ENCODE measurements at regions not wholly inside any gene's neighbourhood (a gene's known extent, or its start where the extent isn't known, plus 50 kb on each side); places are given as distances from the start of the nearest gene placed in this dataset.
"Not testable (repeated sequence)": the region's sequence is repeated elsewhere in the genome, so short reads cannot be mapped to it uniquely, and the experiment has no call there.

DNA sequence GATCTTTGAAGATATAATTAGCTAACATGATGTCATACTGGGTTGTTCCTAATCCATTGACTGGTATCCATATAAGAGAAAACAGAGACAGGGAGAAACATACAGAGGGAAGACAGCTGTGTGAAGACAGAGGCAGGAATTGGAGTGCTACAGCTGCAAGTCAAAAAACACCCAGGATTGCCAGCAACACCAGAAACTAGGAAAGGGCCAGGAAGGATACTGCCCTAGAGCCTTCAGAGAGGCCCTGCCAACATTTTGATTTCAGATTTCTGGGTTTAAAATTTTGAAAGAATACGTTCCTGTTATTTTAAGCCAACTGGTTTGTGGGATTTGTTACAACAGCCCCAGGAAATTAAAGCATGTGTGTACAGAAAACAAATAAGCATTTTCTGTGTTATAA is 473.7 kb upstream of the FLRT2 start:
- DNase-seq (ENCODE audit: low read depth in 2 of 2) = no peak

GRCh38 chr14:85057221-85057620 is 472.7 kb upstream of the FLRT2 start:
- DNase-seq (ENCODE audit: low read depth in 2 of 2) = no peak

- DNase-seq (ENCODE audit: low read depth in 2 of 2) = no peak
These were observed 471.8 kb upstream of the FLRT2 start for GRCh38 chr14:85058150-85058549.

- DNase-seq (ENCODE audit: low read depth in 2 of 2) = no peak
These were observed 469.8 kb upstream of the FLRT2 start for GRCh38 chr14:85060121-85060520.

- no peak for DNase-seq (ENCODE audit: low read depth in 2 of 2)
These were observed 468.7 kb upstream of the FLRT2 start for GRCh38 chr14:85061256-85061655.

DNA sequence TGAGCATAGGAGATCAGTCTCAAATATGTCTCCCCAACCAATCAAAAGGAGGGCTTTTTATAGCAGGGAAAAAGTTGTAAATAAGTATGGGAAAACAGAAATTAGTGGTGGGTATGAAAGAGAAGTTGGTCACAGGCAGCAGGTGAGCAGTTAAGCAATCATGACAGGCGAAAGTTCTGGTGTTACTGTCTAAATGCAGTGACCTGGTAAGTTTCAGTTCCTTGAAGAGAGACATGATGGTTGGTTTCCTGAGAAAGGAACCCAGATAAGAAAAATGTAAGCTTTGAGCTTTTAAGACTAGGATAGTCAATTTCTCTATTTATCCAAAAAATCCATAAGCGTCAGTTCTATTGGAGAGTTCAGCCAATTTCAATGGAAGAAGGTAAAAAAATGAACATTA is 466.2 kb upstream of the FLRT2 start:
- no peak for DNase-seq (ENCODE audit: low read depth in 2 of 2)

DNA sequence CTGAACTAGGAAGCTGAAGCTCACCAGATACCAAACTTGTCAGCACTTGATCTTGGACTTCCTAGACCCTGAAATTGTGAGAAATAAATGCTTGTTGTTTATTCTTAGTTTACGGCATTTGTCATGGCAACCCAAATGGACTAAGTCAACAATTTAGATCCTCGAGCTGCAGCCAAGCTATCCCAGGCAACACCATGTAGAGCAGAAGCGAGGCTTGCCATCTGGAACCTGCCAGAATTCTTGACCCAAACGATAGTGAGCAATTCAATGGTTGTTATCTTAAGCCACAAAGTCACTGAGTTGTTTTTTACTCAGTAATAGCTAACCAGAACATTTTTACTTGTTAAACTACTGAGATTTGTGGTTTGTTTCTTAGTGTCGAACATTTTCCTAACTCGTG is 458.5 kb upstream of the FLRT2 start:
- no peak for DNase-seq (ENCODE audit: low read depth in 2 of 2)

DNA sequence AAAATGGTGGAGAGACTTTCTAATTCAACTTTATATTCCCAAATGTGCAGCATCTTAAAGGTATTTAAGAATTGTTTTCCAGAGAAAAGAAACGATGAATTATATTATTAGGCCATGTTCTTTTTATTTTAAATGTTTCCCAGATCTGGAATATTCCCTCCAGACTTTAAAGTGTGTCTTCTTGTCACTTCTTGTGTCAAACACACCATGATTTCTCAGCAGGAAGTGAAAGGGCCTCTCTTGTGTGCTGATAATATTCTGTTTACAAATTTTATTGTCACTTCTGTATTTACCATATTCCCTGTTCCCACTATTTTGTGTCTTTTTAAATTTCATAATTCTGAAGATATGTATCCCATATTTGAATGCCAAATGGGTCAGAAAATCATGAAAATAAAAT is 455.0 kb upstream of the FLRT2 start:
- no peak for DNase-seq (ENCODE audit: low read depth in 2 of 2)

DNA sequence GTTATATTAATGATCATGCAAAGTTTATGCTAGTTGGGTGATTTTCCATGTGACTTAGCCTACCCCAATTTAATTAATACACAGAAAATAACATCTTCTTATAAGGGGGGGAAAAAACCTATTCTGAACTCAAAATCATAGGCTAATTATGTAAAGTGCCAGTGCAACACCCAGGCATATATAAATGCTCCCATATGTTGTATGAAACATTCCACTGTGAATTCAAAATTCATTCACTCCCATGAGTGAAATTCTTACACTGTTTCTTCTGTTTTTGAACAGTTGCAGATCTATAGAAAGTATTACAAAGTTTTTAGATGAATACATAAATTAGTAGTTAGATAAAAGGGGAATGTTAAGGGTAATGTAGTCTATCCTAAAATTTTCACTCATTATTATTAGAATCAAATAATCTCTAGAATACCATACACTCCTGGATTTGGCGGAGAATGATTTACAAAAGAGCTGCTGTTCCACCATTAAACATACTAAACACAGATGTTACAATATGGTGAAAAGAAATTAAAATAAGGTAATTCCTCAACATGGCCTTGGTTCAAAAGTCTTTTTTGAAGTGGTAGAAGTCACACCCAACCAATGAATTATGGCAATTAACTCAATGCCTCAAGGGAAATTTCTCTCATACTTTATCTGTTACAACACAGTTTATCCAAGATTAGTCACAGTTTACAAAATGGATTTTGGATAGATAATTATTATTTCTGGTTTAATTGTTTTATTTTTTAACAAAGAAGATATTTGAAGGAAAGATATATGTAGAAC is 454.1 kb upstream of the FLRT2 start:
- DNase-seq (ENCODE audit: low read depth in 2 of 2) = no peak

DNA sequence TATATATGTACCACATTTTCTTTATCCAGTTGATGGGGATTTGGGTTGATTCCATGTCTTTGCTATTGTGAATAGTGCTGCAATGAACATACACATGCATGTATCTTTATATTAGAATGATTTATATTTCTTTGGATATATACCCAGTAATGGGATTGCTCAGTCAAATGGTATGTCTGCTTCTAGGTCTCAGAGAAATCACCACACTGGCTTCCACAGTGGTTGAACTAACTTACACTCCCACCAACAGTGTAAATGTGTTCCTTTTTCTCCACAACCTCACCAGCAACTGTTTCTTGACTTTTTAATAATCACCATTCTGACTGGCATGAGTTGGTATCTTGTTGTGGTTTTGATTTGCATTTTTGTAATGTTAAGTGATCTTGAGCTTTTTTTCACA is 452.2 kb upstream of the FLRT2 start:
- not testable (repeated sequence) for DNase-seq (ENCODE audit: low read depth in 2 of 2)

DNA sequence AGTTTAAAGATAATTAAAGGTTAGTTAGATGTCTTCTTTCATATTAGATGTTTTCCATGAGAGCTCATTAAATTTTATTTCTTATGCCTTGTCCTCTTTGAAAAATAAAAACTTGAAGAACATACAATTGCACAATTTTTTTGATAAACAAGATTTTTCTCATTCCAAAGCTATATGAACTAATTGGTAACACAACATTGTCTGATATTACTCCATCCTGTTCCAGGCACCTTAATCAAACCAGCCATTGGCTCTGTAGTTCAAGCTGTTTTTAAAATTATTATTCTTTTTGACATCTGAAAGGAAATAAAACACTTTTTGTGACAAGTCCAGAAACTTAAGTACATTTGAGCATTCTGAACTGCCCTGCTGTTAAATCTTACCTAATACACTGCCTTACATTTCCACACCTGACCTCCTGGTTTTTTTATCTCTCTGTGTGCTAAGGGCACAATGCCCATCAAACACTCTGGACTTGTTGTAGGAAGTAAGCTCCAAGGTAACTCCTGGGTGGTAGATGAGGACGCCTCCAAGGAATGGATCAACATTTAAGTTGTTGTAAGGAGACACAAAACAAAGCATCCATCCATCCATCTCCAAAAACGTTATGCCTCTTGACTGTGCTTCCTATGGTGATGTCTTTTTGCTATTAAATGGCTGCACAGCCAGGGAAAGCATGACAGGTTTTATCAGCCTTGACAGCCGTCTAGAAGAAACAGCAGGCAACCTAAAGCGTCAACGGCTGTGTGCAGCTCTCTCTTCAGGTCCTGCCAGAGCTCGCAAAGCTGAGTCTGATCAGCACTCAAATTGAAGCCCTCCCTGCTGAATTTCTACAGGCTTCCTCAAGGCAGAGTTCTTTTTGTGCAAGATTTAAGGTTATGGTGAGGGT is 449.9 kb upstream of the FLRT2 start:
- no peak for DNase-seq (ENCODE audit: low read depth in 2 of 2)

DNA sequence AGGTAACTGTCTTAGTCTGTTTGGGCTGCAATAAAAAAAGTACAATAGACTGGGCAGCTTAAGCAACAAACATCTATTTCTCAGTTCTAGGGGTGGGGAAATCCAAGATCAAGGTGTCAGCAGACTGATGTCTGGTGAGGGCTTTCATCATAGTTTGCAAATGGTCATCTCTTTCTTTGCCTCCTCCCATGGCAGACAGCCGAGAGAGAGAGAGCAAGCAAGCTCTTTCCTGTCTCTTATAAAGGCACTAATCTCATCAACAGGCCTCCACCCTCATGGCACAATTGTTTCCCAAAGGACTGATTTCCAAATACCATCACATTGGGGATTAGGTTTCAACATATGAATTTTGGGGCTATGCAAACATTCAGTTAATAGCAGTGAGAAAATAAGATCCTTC is 445.6 kb upstream of the FLRT2 start:
- no peak for DNase-seq (ENCODE audit: low read depth in 2 of 2)

DNA sequence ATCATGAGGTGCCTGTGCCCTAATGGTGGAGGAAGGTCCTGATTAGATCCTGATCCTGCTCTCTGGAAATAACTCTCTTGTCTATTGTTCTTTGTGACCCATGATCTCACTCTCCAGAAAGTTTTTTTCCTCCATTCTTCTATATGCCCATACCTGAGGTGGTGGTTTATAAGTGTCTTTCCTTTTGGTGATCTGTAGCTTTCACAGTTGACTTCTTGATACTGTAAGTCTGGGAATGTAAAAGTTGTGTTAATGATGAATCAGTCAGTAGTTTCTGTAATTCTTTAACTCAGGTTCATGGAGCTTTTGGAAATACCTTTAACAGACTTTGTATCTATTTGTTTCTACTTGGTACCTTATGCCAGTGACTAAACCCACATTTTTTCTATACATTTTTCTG is 444.0 kb upstream of the FLRT2 start:
- DNase-seq (ENCODE audit: low read depth in 2 of 2) = no peak

GRCh38 chr14:85087201-85087600 is 442.7 kb upstream of the FLRT2 start:
- no peak for DNase-seq (ENCODE audit: low read depth in 2 of 2)

- no peak for DNase-seq (ENCODE audit: low read depth in 2 of 2)
These were observed 441.8 kb upstream of the FLRT2 start for GRCh38 chr14:85088192-85088591.

DNA sequence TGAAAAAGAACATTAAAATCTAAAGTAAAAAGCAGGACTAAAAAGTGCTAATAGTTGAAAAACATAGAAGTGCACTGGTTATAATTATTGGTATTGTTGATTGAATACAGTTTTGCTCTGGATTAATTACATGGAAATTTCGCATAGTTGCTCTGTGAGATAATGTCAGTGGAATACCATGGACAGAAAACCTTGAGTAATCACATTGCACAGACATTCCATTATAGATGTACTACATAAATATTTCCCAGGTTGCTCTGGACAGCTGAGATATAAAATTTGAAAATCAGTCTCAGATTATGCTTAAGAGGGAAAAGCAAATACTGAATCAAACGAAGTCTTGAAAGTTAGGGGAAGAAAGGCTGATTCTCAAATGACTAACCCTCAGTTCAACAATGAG is 439.3 kb upstream of the FLRT2 start:
- DNase-seq (ENCODE audit: low read depth in 2 of 2) = no peak

DNA sequence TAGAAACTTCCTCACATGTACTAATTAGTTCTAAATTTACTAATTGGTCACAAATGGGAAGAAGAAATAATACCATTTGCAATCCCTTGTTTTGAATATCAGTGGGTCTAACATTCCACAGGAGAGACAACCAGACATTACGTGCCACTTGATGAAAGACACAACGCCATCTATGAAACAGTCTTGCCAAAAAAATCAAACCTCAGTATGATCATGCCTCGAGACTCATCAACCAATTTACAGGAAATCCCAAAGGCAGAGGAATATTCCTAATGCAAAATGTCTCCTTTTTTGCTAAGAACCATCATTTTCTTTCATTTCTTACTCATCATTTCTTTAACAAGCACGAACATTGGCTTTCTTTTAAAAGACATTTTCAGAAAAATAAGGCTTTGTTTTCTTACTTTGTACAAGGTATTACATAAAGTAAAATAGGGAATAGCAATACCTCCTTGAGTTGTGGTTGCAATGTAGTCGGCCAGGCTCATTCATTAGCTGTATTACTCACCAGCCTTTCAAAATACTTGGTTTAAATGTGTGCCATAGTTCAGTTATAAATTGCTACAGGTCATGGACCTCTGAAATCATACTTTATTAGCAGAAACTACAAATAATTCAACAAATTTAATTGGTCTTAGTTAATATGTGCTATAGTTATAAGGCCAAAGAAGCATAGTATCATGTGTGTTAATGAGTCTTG is 436.2 kb upstream of the FLRT2 start:
- DNase-seq (ENCODE audit: low read depth in 2 of 2) = no peak

- DNase-seq (ENCODE audit: low read depth in 2 of 2) = no peak
These were observed 427.4 kb upstream of the FLRT2 start for GRCh38 chr14:85102591-85102990.

DNA sequence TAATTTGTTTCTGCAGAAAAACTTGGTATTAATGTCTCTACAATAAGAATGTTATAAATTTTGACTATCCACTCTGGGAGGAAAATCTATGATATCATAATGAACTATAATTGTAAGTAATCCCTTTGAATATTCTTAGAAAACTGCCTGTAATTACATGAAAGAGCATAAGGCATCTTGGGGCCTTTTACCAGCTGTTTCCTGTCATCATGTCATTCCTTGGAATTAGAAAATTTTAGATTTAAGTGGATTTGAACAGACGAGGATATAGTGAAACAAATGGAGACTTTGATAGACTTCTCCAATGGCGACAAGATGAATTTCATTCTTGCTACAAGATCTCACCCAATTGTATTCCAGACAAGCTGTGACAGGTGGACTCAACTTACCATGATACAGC is 423.4 kb upstream of the FLRT2 start:
- no peak for DNase-seq (ENCODE audit: low read depth in 2 of 2)

- no peak for DNase-seq (ENCODE audit: low read depth in 2 of 2)
These were observed 417.2 kb upstream of the FLRT2 start for GRCh38 chr14:85112762-85113161.

GRCh38 chr14:85115921-85116320 is 414.0 kb upstream of the FLRT2 start:
- DNase-seq (ENCODE audit: low read depth in 2 of 2) = no peak

GRCh38 chr14:85118274-85118673 is 411.7 kb upstream of the FLRT2 start:
- no peak for DNase-seq (ENCODE audit: low read depth in 2 of 2)

DNA sequence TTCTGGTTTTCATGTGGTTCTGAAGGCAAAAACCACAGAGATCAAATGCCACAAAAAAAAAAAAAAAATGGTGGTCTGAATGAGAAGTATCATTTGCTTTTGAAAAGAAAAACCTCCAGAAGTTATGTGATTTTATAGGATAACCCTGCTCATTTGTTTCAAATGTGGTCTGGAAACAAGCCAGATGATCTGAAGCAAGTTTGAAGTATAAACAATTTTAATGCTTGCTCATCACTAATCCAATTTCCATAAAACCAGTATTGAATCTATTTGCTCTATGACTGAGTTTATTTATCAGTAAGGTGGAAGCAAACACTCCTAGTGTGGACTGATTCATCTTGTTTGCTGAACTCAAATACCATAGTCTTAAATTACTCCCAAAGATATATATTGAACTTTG is 407.3 kb upstream of the FLRT2 start:
- no peak for DNase-seq (ENCODE audit: low read depth in 2 of 2)
